SH-SY5Y (cell line): ENCODE measurements at regions not wholly inside any gene's neighbourhood (a gene's known extent, or its start where the extent isn't known, plus 50 kb on each side); places are given as distances from the start of the nearest gene placed in this dataset.

Experiments
- GATA2 ChIP-seq: IDR thresholded peaks from 2 replicates; pipeline ENCODE4 v1.6.1; 2011; ENCODE audit warnings: mild to moderate bottlenecking, low read depth, low read length
- GATA3 ChIP-seq: IDR thresholded peaks from 2 replicates; pipeline ENCODE4 v1.6.1; 2011; ENCODE audit warnings: low read depth, mild to moderate bottlenecking, low read length, moderate library complexity

- TF ChIP-seq GATA3: no peak
- no peak for TF ChIP-seq GATA2
Observed at GRCh38 chr5:166117072-166118066, 2174.1 kb upstream of the WWC1 start.

- TF ChIP-seq GATA3 (no peak), GATA2 (no peak)
Observed at GRCh38 chr5:166119506-166119905, 2171.9 kb upstream of the WWC1 start.

GRCh38 chr5:166123717-166124116 is 2167.7 kb upstream of the WWC1 start:
- no peak for TF ChIP-seq GATA2
- no peak for TF ChIP-seq GATA3

- TF ChIP-seq GATA3: no peak
- no peak for TF ChIP-seq GATA2
Observed at GRCh38 chr5:166127766-166128570, 2163.5 kb upstream of the WWC1 start.

GRCh38 chr5:166163996-166164610 is 2127.3 kb upstream of the WWC1 start:
- TF ChIP-seq GATA2: no peak
- TF ChIP-seq GATA3: no peak

- TF ChIP-seq GATA2 (no peak), GATA3 (no peak)
Observed at GRCh38 chr5:166165596-166165995, 2125.8 kb upstream of the WWC1 start.

GRCh38 chr5:166166071-166166470 is 2125.4 kb upstream of the WWC1 start:
- TF ChIP-seq GATA2: no peak
- TF ChIP-seq GATA3: no peak

- no peak for TF ChIP-seq GATA2
- no peak for TF ChIP-seq GATA3
Observed at GRCh38 chr5:166172597-166172996, 2118.8 kb upstream of the WWC1 start.

GRCh38 chr5:166178411-166179080 is 2112.9 kb upstream of the WWC1 start:
- TF ChIP-seq GATA3: no peak
- TF ChIP-seq GATA2: no peak

- TF ChIP-seq GATA2 (no peak), GATA3 (no peak)
Observed at GRCh38 chr5:166185185-166185584, 2106.3 kb upstream of the WWC1 start.

- TF ChIP-seq GATA3: no peak
- TF ChIP-seq GATA2: no peak
Observed at GRCh38 chr5:166188501-166189325, 2102.7 kb upstream of the WWC1 start.

GRCh38 chr5:166192696-166193095 is 2098.7 kb upstream of the WWC1 start:
- peak; percentile 43 for TF ChIP-seq GATA3
- TF ChIP-seq GATA2: peak; percentile 45; the same call in 1 of the 2 replicates

GRCh38 chr5:166195981-166196380 is 2095.5 kb upstream of the WWC1 start:
- no peak for TF ChIP-seq GATA3
- TF ChIP-seq GATA2: no peak
